ENCODE measurements at regions not wholly inside any gene's neighbourhood (a gene's known extent, or its start where the extent isn't known, plus 50 kb on each side); places are given as distances from the start of the nearest gene placed in this dataset.

- Mint-ChIP-seq H3K27ac (ENCODE audit: unreplicated experiment) (no peak overlapping the region), H3K27me3 (ENCODE audit: unreplicated experiment) (no peaks in the 10 kb centered on the region), H3K4me3 (ENCODE audit: low read depth, unreplicated experiment) (no peak overlapping the region), H3K36me3 (ENCODE audit: insufficient read depth, unreplicated experiment) (no peaks in the 10 kb centered on the region), H3K9me3 (ENCODE audit: low read depth, unreplicated experiment) (peaks cover 8% of the 10 kb centered on the region), H3K4me1 (ENCODE audit: low read depth, unreplicated experiment) (no peaks in the 10 kb centered on the region)
- no peak for DNase-seq
- no TSS peak for BruUV-seq (replicated peaks)
- CTCF ChIA-PET: no interaction called here
- intact Hi-C loops (cut with micrococcal nuclease; ENCODE audit: unreplicated experiment): no loop called here
- no peak for TF ChIP-seq CTCF (IDR thresholded peaks at IDR 0.05; ENCODE audit: unreplicated experiment)
These were observed 903.0 kb upstream of the DDX18 start for GRCh38 chr2:116911540-116911939.

- TF ChIP-seq CTCF (IDR thresholded peaks at IDR 0.05; ENCODE audit: unreplicated experiment): no peak
- Mint-ChIP-seq H3K4me1 (ENCODE audit: low read depth, unreplicated experiment) (no peaks in the 10 kb centered on the region), H3K4me3 (ENCODE audit: low read depth, unreplicated experiment) (no peak overlapping the region), H3K36me3 (ENCODE audit: insufficient read depth, unreplicated experiment) (no peaks in the 10 kb centered on the region), H3K27me3 (ENCODE audit: unreplicated experiment) (no peaks in the 10 kb centered on the region), H3K9me3 (ENCODE audit: low read depth, unreplicated experiment) (peaks cover 7% of the 10 kb centered on the region), H3K27ac (ENCODE audit: unreplicated experiment) (no peak overlapping the region)
- intact Hi-C loops (cut with micrococcal nuclease; ENCODE audit: unreplicated experiment): no loop called here
- no peak for DNase-seq
- CTCF ChIA-PET: no interaction called here
- no TSS peak for BruUV-seq (replicated peaks)
These were observed 898.8 kb upstream of the DDX18 start for GRCh38 chr2:116915673-116916072.

- no peak for TF ChIP-seq CTCF (IDR thresholded peaks at IDR 0.05; ENCODE audit: unreplicated experiment)
- CTCF ChIA-PET: no interaction called here
- DNase-seq: no peak
- Mint-ChIP-seq H3K27me3 (ENCODE audit: unreplicated experiment) (no peaks in the 10 kb centered on the region), H3K4me3 (ENCODE audit: low read depth, unreplicated experiment) (no peak overlapping the region), H3K9me3 (ENCODE audit: low read depth, unreplicated experiment) (peaks cover 10% of the 10 kb centered on the region), H3K27ac (ENCODE audit: unreplicated experiment) (no peak overlapping the region), H3K4me1 (ENCODE audit: low read depth, unreplicated experiment) (no peaks in the 10 kb centered on the region), H3K36me3 (ENCODE audit: insufficient read depth, unreplicated experiment) (no peaks in the 10 kb centered on the region)
- intact Hi-C loops (cut with micrococcal nuclease; ENCODE audit: unreplicated experiment): no loop called here
- no TSS peak for BruUV-seq (replicated peaks)
These were observed 897.3 kb upstream of the DDX18 start for GRCh38 chr2:116917196-116917595.

- no peaks in the 10 kb centered on the region for H3K27me3 Mint-ChIP-seq (ENCODE audit: unreplicated experiment)
- DNase-seq: no peak
- H3K4me3 Mint-ChIP-seq (ENCODE audit: low read depth, unreplicated experiment): no peak overlapping the region
- H3K9me3 Mint-ChIP-seq (ENCODE audit: low read depth, unreplicated experiment): peaks cover 6% of the 10 kb centered on the region
- BruUV-seq (replicated peaks): no TSS peak
- no peak overlapping the region for H3K27ac Mint-ChIP-seq (ENCODE audit: unreplicated experiment)
- CTCF ChIA-PET: no interaction called here
- H3K36me3 Mint-ChIP-seq (ENCODE audit: insufficient read depth, unreplicated experiment): no peaks in the 10 kb centered on the region
- no peak for TF ChIP-seq CTCF (IDR thresholded peaks at IDR 0.05; ENCODE audit: unreplicated experiment)
- H3K4me1 Mint-ChIP-seq (ENCODE audit: low read depth, unreplicated experiment): no peaks in the 10 kb centered on the region
- intact Hi-C loops (cut with micrococcal nuclease; ENCODE audit: unreplicated experiment): no loop called here
These were observed 895.9 kb upstream of the DDX18 start for GRCh38 chr2:116918574-116918973.

- no peak for TF ChIP-seq CTCF (IDR thresholded peaks at IDR 0.05; ENCODE audit: unreplicated experiment)
- no peak for DNase-seq
- peaks cover 6% of the 10 kb centered on the region for H3K9me3 Mint-ChIP-seq (ENCODE audit: low read depth, unreplicated experiment)
- H3K27ac Mint-ChIP-seq (ENCODE audit: unreplicated experiment): no peak overlapping the region
- CTCF ChIA-PET: no interaction called here
- H3K36me3 Mint-ChIP-seq (ENCODE audit: insufficient read depth, unreplicated experiment): no peaks in the 10 kb centered on the region
- no peaks in the 10 kb centered on the region for H3K27me3 Mint-ChIP-seq (ENCODE audit: unreplicated experiment)
- no TSS peak for BruUV-seq (replicated peaks)
- intact Hi-C loops (cut with micrococcal nuclease; ENCODE audit: unreplicated experiment): no loop called here
- H3K4me1 Mint-ChIP-seq (ENCODE audit: low read depth, unreplicated experiment): no peaks in the 10 kb centered on the region
- H3K4me3 Mint-ChIP-seq (ENCODE audit: low read depth, unreplicated experiment): no peak overlapping the region
These were observed 892.1 kb upstream of the DDX18 start for GRCh38 chr2:116922414-116922813.

All from Calu3 (cell line).